ENCODE measurements at regions not wholly inside any gene's neighbourhood (a gene's known extent, or its start where the extent isn't known, plus 50 kb on each side); places are given as distances from the start of the nearest gene placed in this dataset.

DNA sequence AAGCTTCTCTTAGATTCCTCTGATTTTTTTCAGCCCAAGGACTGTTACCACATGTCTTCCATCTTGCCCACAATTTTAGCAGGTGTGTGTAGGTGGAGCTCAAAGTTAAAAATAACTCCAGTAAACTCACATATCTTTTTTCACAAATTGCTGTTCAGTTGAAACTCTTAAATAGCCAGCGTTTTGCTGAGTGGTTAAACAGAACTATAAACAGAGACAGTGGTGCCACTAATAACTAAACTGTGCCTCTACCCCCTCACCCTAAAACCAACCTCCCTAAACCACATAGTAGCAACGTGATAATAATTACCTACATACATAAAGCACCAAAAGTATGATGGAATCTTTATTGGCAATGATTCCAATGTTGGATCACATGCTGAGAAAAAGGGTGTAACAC is 525.1 kb downstream of the PDCD6IP start:
- Histone ChIP-seq H3K9me1 (replicated peaks; ENCODE audit: control insufficient read depth, extremely low read depth, insufficient read depth, low read length) (no peaks in the 10 kb centered on the region), H2AFZ (ENCODE audit: low read depth, low read length) (no peak overlapping the region), H3K27me3 (ENCODE audit: control insufficient read depth in 2 of 2, insufficient read depth in 2 of 2, low read length in 2 of 2) (no peaks in the 10 kb centered on the region), H3K9me3 (replicated peaks; ENCODE audit: control insufficient read depth, insufficient read depth, low read length) (no peaks in the 10 kb centered on the region), H3K4me1 (ENCODE audit: control insufficient read depth, extremely low read depth, insufficient read depth, low read length) (no peaks in the 10 kb centered on the region), H3K36me3 (ENCODE audit: control insufficient read depth in 2 of 2, extremely low read depth in 1 of 2, insufficient read depth in 2 of 2, low read length in 2 of 2) (no peaks in the 10 kb centered on the region), H3K27ac (ENCODE audit: insufficient read depth, low read depth, low read length) (no peak overlapping the region), H3K4me2 (ENCODE audit: insufficient read depth, low read length) (no peak overlapping the region), H3K4me3 (replicated peaks in 1 of 3; ENCODE audit: insufficient read depth in 1 of 3, low read depth in 1 of 3, low read length in 3 of 3) (no peak overlapping the region), H3K9ac (replicated peaks; ENCODE audit: extremely low read depth, insufficient read depth, low read length) (no peak overlapping the region), H3K79me2 (ENCODE audit: control insufficient read depth, insufficient read depth, low read length) (no peaks in the 10 kb centered on the region), H4K20me1 (replicated peaks; ENCODE audit: control insufficient read depth, extremely low read depth, insufficient read depth, low read length) (no peaks in the 10 kb centered on the region)
- FAIRE-seq = no peak
- intact Hi-C loops (cut with micrococcal nuclease) (no loop called here), dilution Hi-C loops (cut with MboI; ENCODE audit: extremely low pct_ligation_motif_present, low sequenced_read_pairs) (no loop called here)
- DNase-seq (ENCODE audit: low read depth, low spot score) = no peak
- ChIA-PET POLR2A (no interaction called here), CTCF (no interaction called here)
- BruUV-seq (replicated peaks) = no TSS peak
- TF ChIP-seq POLR2A (IDR thresholded peaks at IDR 0.05; ENCODE audit: low read depth, low read length) (no peak), GATA2 (IDR thresholded peaks at IDR 0.05; ENCODE audit: insufficient read depth, insufficient read length, low read depth, low read length) (no peak), EZH2 (IDR thresholded peaks at IDR 0.05; ENCODE audit: borderline replicate concordance, low read depth, low read length, severe bottlenecking) (no peak), FOS (IDR thresholded peaks at IDR 0.05; ENCODE audit: borderline replicate concordance, insufficient read depth, low read length) (no peak), JUN (IDR thresholded peaks at IDR 0.05; ENCODE audit: borderline replicate concordance, insufficient read depth, insufficient read length, low read depth) (no peak), MYC (IDR thresholded peaks at IDR 0.05; ENCODE audit: low read depth, low read length) (no peak), POLR2AphosphoS5 (IDR thresholded peaks at IDR 0.05; ENCODE audit: insufficient read depth, low read depth, low read length) (no peak)
- TF ChIP-seq, protein P1, sequence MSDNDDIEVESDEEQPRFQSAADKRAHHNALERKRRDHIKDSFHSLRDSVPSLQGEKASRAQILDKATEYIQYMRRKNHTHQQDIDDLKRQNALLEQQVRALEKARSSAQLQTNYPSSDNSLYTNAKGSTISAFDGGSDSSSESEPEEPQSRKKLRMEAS (IDR thresholded peaks at IDR 0.05; ENCODE audit: insufficient read depth, insufficient read length) = no peak
- TF ChIP-seq, protein P2, sequence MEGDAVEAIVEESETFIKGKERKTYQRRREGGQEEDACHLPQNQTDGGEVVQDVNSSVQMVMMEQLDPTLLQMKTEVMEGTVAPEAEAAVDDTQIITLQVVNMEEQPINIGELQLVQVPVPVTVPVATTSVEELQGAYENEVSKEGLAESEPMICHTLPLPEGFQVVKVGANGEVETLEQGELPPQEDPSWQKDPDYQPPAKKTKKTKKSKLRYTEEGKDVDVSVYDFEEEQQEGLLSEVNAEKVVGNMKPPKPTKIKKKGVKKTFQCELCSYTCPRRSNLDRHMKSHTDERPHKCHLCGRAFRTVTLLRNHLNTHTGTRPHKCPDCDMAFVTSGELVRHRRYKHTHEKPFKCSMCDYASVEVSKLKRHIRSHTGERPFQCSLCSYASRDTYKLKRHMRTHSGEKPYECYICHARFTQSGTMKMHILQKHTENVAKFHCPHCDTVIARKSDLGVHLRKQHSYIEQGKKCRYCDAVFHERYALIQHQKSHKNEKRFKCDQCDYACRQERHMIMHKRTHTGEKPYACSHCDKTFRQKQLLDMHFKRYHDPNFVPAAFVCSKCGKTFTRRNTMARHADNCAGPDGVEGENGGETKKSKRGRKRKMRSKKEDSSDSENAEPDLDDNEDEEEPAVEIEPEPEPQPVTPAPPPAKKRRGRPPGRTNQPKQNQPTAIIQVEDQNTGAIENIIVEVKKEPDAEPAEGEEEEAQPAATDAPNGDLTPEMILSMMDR (IDR thresholded peaks at IDR 0.05; ENCODE audit: extremely low read depth in 1 of 2, insufficient read depth in 1 of 2, low read depth in 1 of 2, low read length in 2 of 2) = no peak

Measured in endothelial cell of umbilical vein (primary cell).